WERI-Rb-1 (cell line): ENCODE measurements at regions not wholly inside any gene's neighbourhood (a gene's known extent, or its start where the extent isn't known, plus 50 kb on each side); places are given as distances from the start of the nearest gene placed in this dataset.

Experiments
- DNase-seq: peaks from one replicate; pipeline ENCODE4 v3.0.0-alpha.2; 2020
- H3K27ac ChIP-seq: fragments of 250-450 bp; sonication (Bioruptor Pico); 2 replicates; pipeline ENCODE4 v1.5.1; 2020; ENCODE audit warnings: mild to moderate bottlenecking, moderate library complexity
- H3K27me3 ChIP-seq: fragments of 250-450 bp; sonication (Bioruptor Pico); 2 replicates; pipeline ENCODE4 v1.5.1; 2021; ENCODE audit warnings: mild to moderate bottlenecking, low read depth, moderate library complexity; ENCODE audit not compliant: insufficient read depth, severe bottlenecking
- H3K36me3 ChIP-seq: fragments of 250-450 bp; sonication (Bioruptor Pico); 2 replicates; pipeline ENCODE4 v1.5.1; 2020; ENCODE audit warnings: mild to moderate bottlenecking, moderate library complexity
- H3K4me3 ChIP-seq: 2 replicates; pipeline ENCODE4 v1.5.1; 2011; ENCODE audit warnings: low read depth, mild to moderate bottlenecking, control low read depth, low read length
- H3K9me3 ChIP-seq: fragments of 250-450 bp; sonication (Bioruptor Pico); 2 replicates; pipeline ENCODE4 v1.5.1; 2021; ENCODE audit warnings: mild to moderate bottlenecking, moderate library complexity; ENCODE audit not compliant: severe bottlenecking
- TF ChIP-seq, protein P1 (sequence below): IDR thresholded peaks from 2 replicates; pipeline ENCODE4 v1.5.1; 2011; ENCODE audit warnings: low read depth, mild to moderate bottlenecking, control low read depth, inconsistent platforms, low read length

DNA sequence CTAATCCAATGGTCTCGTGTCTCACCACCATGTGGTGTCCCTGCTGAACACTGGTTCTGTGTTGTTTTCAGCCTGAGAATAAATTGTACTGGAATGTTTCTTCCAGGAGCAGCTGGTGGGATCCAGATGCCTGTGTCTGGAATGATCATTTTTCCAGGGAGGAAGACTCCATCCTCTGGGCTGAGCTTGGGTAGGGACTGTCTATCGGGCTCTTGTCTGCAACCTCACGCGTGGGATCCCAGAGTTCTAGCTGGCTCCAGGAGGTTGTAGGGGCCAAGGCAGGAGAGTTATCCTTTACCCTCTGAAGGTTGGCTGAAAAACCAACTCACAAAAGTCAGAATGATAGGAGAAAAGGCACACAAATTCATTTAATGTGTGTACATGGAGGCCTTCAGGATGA is 144.1 kb upstream of the B3GAT1 start:
- H3K36me3 ChIP-seq, result no peaks in the 10 kb centered on the region

GRCh38 chr11:134555510-134555909 is 143.5 kb upstream of the B3GAT1 start:
- DNase-seq, result no peak
- Histone ChIP-seq H3K9me3 (no peaks in the 10 kb centered on the region), H3K36me3 (no peaks in the 10 kb centered on the region), H3K4me3 (no peak overlapping the region), H3K27ac (no peak overlapping the region), H3K27me3 (peaks cover 3% of the 10 kb centered on the region)
- TF ChIP-seq, protein P1, sequence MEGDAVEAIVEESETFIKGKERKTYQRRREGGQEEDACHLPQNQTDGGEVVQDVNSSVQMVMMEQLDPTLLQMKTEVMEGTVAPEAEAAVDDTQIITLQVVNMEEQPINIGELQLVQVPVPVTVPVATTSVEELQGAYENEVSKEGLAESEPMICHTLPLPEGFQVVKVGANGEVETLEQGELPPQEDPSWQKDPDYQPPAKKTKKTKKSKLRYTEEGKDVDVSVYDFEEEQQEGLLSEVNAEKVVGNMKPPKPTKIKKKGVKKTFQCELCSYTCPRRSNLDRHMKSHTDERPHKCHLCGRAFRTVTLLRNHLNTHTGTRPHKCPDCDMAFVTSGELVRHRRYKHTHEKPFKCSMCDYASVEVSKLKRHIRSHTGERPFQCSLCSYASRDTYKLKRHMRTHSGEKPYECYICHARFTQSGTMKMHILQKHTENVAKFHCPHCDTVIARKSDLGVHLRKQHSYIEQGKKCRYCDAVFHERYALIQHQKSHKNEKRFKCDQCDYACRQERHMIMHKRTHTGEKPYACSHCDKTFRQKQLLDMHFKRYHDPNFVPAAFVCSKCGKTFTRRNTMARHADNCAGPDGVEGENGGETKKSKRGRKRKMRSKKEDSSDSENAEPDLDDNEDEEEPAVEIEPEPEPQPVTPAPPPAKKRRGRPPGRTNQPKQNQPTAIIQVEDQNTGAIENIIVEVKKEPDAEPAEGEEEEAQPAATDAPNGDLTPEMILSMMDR, result no peak

More for the DNA sequence above, 144.1 kb upstream of the B3GAT1 start:
- DNase-seq, result no peak
- TF ChIP-seq, protein P1, result no peak
- H3K27ac ChIP-seq, result no peak overlapping the region
- H3K9me3 ChIP-seq, result no peaks in the 10 kb centered on the region
- H3K27me3 ChIP-seq, result peaks cover 3% of the 10 kb centered on the region
- no peak overlapping the region for H3K4me3 ChIP-seq

DNA sequence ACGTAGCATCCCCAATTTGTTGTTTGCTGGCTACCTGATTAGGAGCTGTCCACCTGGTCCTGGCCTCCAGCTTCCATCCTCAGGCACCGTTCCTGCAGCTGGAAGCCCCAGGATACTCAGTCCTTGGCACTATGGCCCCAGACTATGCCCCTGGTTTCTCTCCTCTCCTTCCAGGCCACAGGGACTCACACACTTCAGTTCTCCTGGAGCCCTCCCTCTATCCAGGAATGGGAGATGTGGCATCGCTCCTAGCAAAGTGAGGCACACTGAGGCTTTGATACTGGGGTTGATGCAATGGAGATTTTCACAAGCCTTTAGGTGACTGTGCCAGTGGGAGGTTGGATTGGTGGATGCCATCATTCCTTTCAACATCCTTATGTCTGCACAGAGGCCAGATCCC is 142.8 kb upstream of the B3GAT1 start:
- Histone ChIP-seq H3K27ac (no peak overlapping the region), H3K36me3 (no peaks in the 10 kb centered on the region), H3K27me3 (no peaks in the 10 kb centered on the region), H3K4me3 (no peak overlapping the region), H3K9me3 (no peaks in the 10 kb centered on the region)
- DNase-seq, result no peak
- TF ChIP-seq, protein P1, result no peak

DNA sequence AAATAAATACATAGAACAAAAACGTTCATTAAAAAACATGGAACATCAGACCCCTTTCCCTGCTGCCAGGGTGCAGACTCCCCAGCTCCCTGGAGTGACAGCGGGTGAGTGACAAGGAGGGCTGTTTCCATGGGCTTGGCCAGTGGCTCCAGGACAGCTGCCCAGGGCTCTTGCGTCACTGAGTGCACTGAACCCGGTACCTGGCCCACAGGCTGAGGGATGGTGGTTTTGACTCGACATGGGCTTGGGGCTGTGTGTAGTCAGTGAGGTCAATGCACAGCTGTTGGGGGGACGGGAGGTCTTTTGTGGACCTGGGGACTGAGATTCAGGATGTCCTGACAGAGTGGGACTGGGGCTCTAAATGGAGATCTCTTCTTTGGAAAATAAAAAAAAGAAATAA is 142.1 kb upstream of the B3GAT1 start:
- Histone ChIP-seq H3K27ac (no peak overlapping the region), H3K27me3 (no peaks in the 10 kb centered on the region), H3K4me3 (no peak overlapping the region), H3K9me3 (no peaks in the 10 kb centered on the region), H3K36me3 (no peaks in the 10 kb centered on the region)
- no peak for DNase-seq
- TF ChIP-seq, protein P1, result no peak

GRCh38 chr11:134552749-134553148 is 140.7 kb upstream of the B3GAT1 start:
- Histone ChIP-seq H3K27me3 (no peaks in the 10 kb centered on the region), H3K36me3 (no peaks in the 10 kb centered on the region), H3K27ac (no peak overlapping the region), H3K9me3 (no peaks in the 10 kb centered on the region), H3K4me3 (no peak overlapping the region)
- TF ChIP-seq, protein P1, result no peak
- no peak for DNase-seq

DNA sequence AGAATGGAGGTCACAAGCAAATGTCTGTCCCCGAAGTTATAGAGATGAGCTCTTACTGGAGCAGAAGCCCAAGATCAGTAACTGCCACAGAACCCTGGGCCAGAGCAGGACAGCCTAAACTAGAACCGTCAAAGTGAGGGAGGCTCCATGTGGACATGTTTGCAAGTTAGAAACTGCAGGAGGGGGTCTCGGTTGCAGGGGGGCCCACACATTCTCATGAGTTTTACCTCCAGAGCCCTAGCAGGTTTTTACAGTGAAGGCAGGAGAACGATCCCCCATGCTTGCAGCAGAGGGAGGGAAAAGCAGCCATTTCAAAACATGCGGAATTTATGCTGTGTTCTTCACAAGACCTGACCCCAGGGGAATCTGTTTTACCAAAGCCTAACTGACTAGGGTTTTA is 133.5 kb upstream of the B3GAT1 start:
- Histone ChIP-seq H3K4me3 (no peak overlapping the region), H3K36me3 (no peaks in the 10 kb centered on the region), H3K27me3 (no peaks in the 10 kb centered on the region), H3K9me3 (no peaks in the 10 kb centered on the region), H3K27ac (no peak overlapping the region)
- TF ChIP-seq, protein P1, result no peak
- DNase-seq, result no peak
